ENCODE measurements at regions not wholly inside any gene's neighbourhood (a gene's known extent, or its start where the extent isn't known, plus 50 kb on each side); places are given as distances from the start of the nearest gene placed in this dataset.

- Histone ChIP-seq H4K20me1 (ENCODE audit: insufficient read depth, low read length) (no peaks in the 10 kb centered on the region), H3K4me1 (ENCODE audit: insufficient read depth, low read length, poor library complexity, severe bottlenecking) (no peaks in the 10 kb centered on the region), H3K79me2 (ENCODE audit: insufficient read depth, low read depth, low read length) (no peaks in the 10 kb centered on the region), H2AFZ (ENCODE audit: low read length) (no peak overlapping the region), H3K4me2 (ENCODE audit: low read length) (no peak overlapping the region), H3K4me3 (ENCODE audit: low read depth, low read length, poor library complexity, severe bottlenecking) (no peak overlapping the region), H3K9me3 (ENCODE audit: low read length) (no peaks in the 10 kb centered on the region), H3K9me2 (ENCODE audit: insufficient read depth, low read length) (no peaks in the 10 kb centered on the region), H3K27ac (ENCODE audit: low read depth, low read length, poor library complexity, severe bottlenecking) (no peak overlapping the region), H3K36me3 (ENCODE audit: insufficient read depth, low read length) (no peaks in the 10 kb centered on the region)
- no peak for TF ChIP-seq CTCF (conservative IDR thresholded peaks at IDR 0.05; ENCODE audit: low read length)
- CTCF ChIA-PET (ENCODE audit: unreplicated experiment) = no interaction called here
- no peak for DNase-seq (ENCODE audit: low spot score)
- intact Hi-C loops (cut with micrococcal nuclease; ENCODE audit: unreplicated experiment) = no loop called here
- no TSS peak for BruUV-seq (replicated peaks)
- POLR2A ChIA-PET = no interaction called here
Observed at GRCh38 chr9:22954550-22954949, 507.9 kb downstream of the DMRTA1 start.

- Histone ChIP-seq H3K79me2 (ENCODE audit: insufficient read depth, low read depth, low read length) (no peaks in the 10 kb centered on the region), H2AFZ (ENCODE audit: low read length) (no peak overlapping the region), H3K36me3 (ENCODE audit: insufficient read depth, low read length) (no peaks in the 10 kb centered on the region), H3K4me2 (ENCODE audit: low read length) (no peak overlapping the region), H3K4me3 (ENCODE audit: low read depth, low read length, poor library complexity, severe bottlenecking) (no peak overlapping the region), H3K9me2 (ENCODE audit: insufficient read depth, low read length) (no peaks in the 10 kb centered on the region), H3K9me3 (ENCODE audit: low read length) (no peaks in the 10 kb centered on the region), H4K20me1 (ENCODE audit: insufficient read depth, low read length) (no peaks in the 10 kb centered on the region), H3K27ac (ENCODE audit: low read depth, low read length, poor library complexity, severe bottlenecking) (no peak overlapping the region), H3K4me1 (ENCODE audit: insufficient read depth, low read length, poor library complexity, severe bottlenecking) (no peaks in the 10 kb centered on the region)
- DNase-seq (ENCODE audit: low spot score) = no peak
- BruUV-seq (replicated peaks) = no TSS peak
- POLR2A ChIA-PET = no interaction called here
- TF ChIP-seq CTCF (conservative IDR thresholded peaks at IDR 0.05; ENCODE audit: low read length) (no peak), EZH2phosphoT487 (IDR thresholded peaks at IDR 0.05; ENCODE audit: borderline replicate concordance, low read depth, low read length) (no peak)
- intact Hi-C loops (cut with micrococcal nuclease; ENCODE audit: unreplicated experiment) = no loop called here
- CTCF ChIA-PET (ENCODE audit: unreplicated experiment) = no interaction called here
Observed at GRCh38 chr9:22954964-22955363, 508.3 kb downstream of the DMRTA1 start.

GRCh38 chr9:22969350-22969979, 522.8 kb downstream of the DMRTA1 start:
- Histone ChIP-seq H4K20me1 (ENCODE audit: insufficient read depth, low read length) (no peaks in the 10 kb centered on the region), H3K4me3 (ENCODE audit: low read depth, low read length, poor library complexity, severe bottlenecking) (no peak overlapping the region), H3K9me2 (ENCODE audit: insufficient read depth, low read length) (no peaks in the 10 kb centered on the region), H3K4me2 (ENCODE audit: low read length) (no peak overlapping the region), H3K4me1 (ENCODE audit: insufficient read depth, low read length, poor library complexity, severe bottlenecking) (no peaks in the 10 kb centered on the region), H3K79me2 (ENCODE audit: insufficient read depth, low read depth, low read length) (no peaks in the 10 kb centered on the region), H3K9me3 (ENCODE audit: low read length) (no peaks in the 10 kb centered on the region), H3K36me3 (ENCODE audit: insufficient read depth, low read length) (no peaks in the 10 kb centered on the region), H3K27ac (ENCODE audit: low read depth, low read length, poor library complexity, severe bottlenecking) (no peak overlapping the region), H2AFZ (ENCODE audit: low read length) (no peak overlapping the region)
- TF ChIP-seq CTCF (conservative IDR thresholded peaks at IDR 0.05; ENCODE audit: low read length) (no peak), EZH2phosphoT487 (IDR thresholded peaks at IDR 0.05; ENCODE audit: borderline replicate concordance, low read depth, low read length) (no peak)
- POLR2A ChIA-PET = no interaction called here
- intact Hi-C loops (cut with micrococcal nuclease; ENCODE audit: unreplicated experiment) = no loop called here
- DNase-seq (ENCODE audit: low spot score) = no peak
- BruUV-seq (replicated peaks) = no TSS peak
- CTCF ChIA-PET (ENCODE audit: unreplicated experiment) = no interaction called here

All from OCI-LY7 (cell line).